Panc1 (cell line): ENCODE measurements at regions not wholly inside any gene's neighbourhood (a gene's known extent, or its start where the extent isn't known, plus 50 kb on each side); places are given as distances from the start of the nearest gene placed in this dataset.
"Not testable (repeated sequence)": the region's sequence is repeated elsewhere in the genome, so short reads cannot be mapped to it uniquely, and the experiment has no call there.

Experiments used
- ATAC-seq: fragments of 200-7000 bp; cut with Tn5 transposase; 2 replicates; pipeline ENCODE4 v1.9.1; 2020; ENCODE audit warnings: mild to moderate bottlenecking, moderate library complexity
- BruUV-seq: library from RNA; stranded (reverse); fragments of 400-500 nt; replicated peaks from 2 replicates; lab custom pipeline; 2021; lab: Mats Ljungman, UMichigan
- CTCF ChIA-PET: fragments of 300-600 bp; sonication (Branson Sonifier 250); formaldehyde crosslinking; loops from one replicate; lab custom pipeline; 2022; ENCODE audit warnings: antibody characterized with exemption; lab: Charles Lee
- POLR2A ChIA-PET: fragments of 300-600 bp; sonication (Branson Sonifier 250); formaldehyde crosslinking; loops from one replicate; lab custom pipeline; 2022; ENCODE audit warnings: antibody characterized with exemption; lab: Charles Lee
- DNase-seq: peaks from one replicate; pipeline ENCODE4 v3.0.0-alpha.2; 2010; ENCODE audit warnings: low read depth, low spot score
- H3K27ac ChIP-seq: 2 replicates; pipeline ENCODE4 v1.5.1; 2011; ENCODE audit warnings: mild to moderate bottlenecking, low read length, inconsistent platforms
- H3K27me3 ChIP-seq: fragments of 200-500 bp; sonication (Bioruptor generic); 2 replicates; pipeline ENCODE4 v1.6.0; 2014; ENCODE audit warnings: low read length, inconsistent platforms; ENCODE audit not compliant: control insufficient read depth, insufficient read depth
- H3K36me3 ChIP-seq: fragments of 200-500 bp; sonication (Bioruptor generic); 2 replicates; pipeline ENCODE4 v1.5.1; 2014; ENCODE audit warnings: inconsistent platforms, mild to moderate bottlenecking, low read length, moderate library complexity; ENCODE audit not compliant: control insufficient read depth, insufficient read depth
- H3K4me1 ChIP-seq: 2 replicates; pipeline ENCODE4 v1.5.1; 2011; ENCODE audit warnings: inconsistent platforms, mild to moderate bottlenecking, low read length, moderate library complexity; ENCODE audit not compliant: control insufficient read depth, insufficient read depth
- H3K4me3 ChIP-seq, 2 experiments: 2 replicates each; pipeline ENCODE4 v1.5.1; 2011 to 2012; ENCODE audit warnings: low read depth in 2 of 2, low read length in 2 of 2, mild to moderate bottlenecking in 2 of 2, inconsistent platforms in 1 of 2, moderate library complexity in 1 of 2
- H3K9me3 ChIP-seq: fragments of 200-500 bp; sonication (Bioruptor generic); 2 replicates; pipeline ENCODE4 v1.5.1; 2014; ENCODE audit warnings: low read depth, mild to moderate bottlenecking, inconsistent platforms, low read length, moderate library complexity; ENCODE audit not compliant: control insufficient read depth, insufficient read depth
- in situ Hi-C: cut with HindIII; loops from 2 replicates; pipeline ENCODE4 v1.10.0; 2016; ENCODE audit warnings: low sequenced_read_pairs, low pct_unique_long_range_greater_than_20kb
- intact Hi-C: fragments of 100-400 bp; cut with micrococcal nuclease; formaldehyde crosslinking; loops from one replicate; pipeline ENCODE4 v1.10.0; 2022; ENCODE audit not compliant: unreplicated experiment

DNA sequence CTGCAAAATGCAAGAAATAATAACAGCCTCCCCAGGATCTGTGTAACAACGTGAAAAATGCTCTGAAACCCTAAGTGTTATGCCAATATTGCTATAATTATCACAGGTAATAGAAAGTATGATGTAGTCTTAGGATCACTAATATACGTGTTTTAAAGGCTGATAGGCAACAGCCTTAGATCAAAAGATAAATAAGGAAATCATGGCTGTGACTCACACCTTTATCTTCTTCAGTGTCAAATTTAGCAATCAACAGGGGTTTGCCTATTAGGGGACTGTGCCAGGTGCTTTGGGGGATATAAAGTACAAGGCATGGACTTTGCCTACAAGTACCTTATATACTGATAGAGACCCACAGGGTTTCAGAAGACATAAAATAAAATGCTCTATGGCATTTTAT lies 142.1 kb upstream of the VOPP1 start:
- H3K36me3 ChIP-seq, H3K27ac ChIP-seq, in situ Hi-C loops, H3K4me1 ChIP-seq, BruUV-seq, DNase-seq, intact Hi-C loops, CTCF ChIA-PET, H3K9me3 ChIP-seq, POLR2A ChIA-PET, H3K4me3 ChIP-seq, ATAC-seq, H3K27me3 ChIP-seq: not testable (repeated sequence)

DNA sequence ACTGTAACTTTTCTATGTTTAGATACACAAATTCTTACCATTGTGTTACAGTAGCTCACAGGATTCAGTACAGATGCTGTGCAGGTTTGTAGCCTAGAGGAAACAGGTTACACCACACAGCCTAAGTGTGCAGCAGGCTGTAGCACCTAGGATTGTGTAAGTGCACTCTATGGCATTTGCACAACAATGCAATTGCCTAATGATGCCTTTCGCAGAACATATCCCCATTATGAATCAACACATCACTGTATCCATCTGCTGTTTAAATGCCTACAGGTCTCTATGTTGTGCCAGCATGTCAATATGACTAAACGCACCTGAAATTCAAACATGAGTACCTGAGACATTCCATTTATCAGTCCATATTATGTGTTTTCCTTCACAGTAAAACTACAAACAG lies 138.0 kb upstream of the VOPP1 start:
- not testable (repeated sequence) for ATAC-seq

DNA sequence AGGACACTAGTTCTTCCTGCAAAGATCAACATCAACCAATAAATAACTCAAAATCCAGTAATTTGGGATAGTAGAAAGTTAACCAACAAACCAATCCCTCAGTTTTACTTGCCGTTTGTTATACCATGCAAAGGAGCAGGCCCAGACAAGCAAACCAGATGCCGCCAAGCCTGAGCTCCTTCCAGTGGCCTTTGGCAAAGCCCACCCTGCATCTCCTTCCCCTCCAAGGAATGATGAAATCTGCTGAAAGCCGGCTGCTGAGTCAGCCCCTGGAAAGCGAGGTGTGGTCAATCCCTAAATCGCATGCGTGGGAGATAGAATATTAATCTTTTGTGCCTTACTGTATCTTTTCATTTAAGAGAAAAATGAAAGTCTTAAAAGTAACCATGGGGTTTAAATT lies 135.7 kb upstream of the VOPP1 start:
- DNase-seq, POLR2A ChIA-PET, in situ Hi-C loops, intact Hi-C loops, BruUV-seq, H3K27ac ChIP-seq, ATAC-seq, H3K9me3 ChIP-seq, H3K4me3 ChIP-seq, CTCF ChIA-PET, H3K4me1 ChIP-seq, H3K36me3 ChIP-seq, H3K27me3 ChIP-seq: not testable (repeated sequence)

More for the DNA sequence above, 138.0 kb upstream of the VOPP1 start:
- H3K9me3 ChIP-seq, BruUV-seq, H3K4me1 ChIP-seq, H3K27ac ChIP-seq, H3K27me3 ChIP-seq, H3K36me3 ChIP-seq, in situ Hi-C loops, H3K4me3 ChIP-seq, POLR2A ChIA-PET, intact Hi-C loops, CTCF ChIA-PET, DNase-seq: not testable (repeated sequence)

DNA sequence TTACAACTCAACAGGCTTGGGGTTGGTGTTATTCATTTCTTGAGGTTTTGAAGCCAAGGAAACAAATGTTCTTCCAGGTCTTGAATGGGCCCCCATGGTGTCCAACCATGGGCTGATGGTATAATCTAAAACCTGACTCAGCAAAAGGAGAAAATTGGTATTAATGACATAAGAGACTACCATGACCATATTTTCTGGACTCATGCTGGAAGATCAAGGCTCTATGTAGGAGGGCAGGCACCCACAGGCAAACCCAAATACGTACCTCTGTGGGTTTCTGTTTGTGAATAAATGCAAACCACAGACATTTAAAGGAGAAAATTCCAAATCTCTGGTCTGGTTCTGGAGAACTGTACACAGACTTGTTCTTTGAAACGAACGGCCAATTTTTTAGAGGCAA lies 135.1 kb upstream of the VOPP1 start:
- BruUV-seq, H3K4me3 ChIP-seq, H3K27ac ChIP-seq, H3K27me3 ChIP-seq, CTCF ChIA-PET, ATAC-seq, H3K4me1 ChIP-seq, in situ Hi-C loops, intact Hi-C loops, DNase-seq, H3K9me3 ChIP-seq, POLR2A ChIA-PET, H3K36me3 ChIP-seq: not testable (repeated sequence)

DNA sequence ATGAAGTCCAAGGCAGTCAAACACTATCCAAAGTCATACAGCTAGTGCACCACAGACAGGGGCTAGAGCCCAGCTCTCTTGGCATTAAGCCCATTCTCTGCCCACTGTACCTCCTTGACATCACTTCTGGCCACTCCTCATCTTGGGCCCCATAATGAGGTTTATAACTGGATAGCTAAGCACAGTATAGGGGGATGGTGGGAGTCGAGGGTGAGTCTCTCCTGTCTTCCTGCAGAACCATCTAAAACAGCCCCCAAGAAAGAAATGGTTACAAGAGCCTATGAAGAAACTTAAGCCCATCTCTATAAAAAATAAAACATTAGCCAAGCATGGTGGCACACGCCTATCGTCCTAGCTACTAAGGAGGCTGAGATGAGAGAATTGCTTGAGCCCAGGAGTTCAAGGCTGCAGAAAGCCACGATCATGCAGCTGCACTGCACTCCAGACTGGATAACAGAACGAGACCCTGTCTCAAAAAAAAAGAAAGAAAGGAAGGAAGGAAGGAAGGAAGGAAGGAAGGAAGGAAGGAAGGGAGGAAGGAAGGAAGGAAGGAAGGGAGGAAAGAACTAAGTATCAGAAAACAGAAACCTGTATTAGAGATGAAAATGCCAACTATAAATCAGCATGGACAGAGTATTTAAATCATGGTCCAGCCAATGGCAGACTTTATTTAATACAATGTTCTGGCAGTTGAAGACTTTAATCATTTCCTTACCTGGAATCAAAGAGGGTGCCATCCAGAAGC lies 134.3 kb upstream of the VOPP1 start:
- BruUV-seq, H3K36me3 ChIP-seq, H3K27ac ChIP-seq, H3K4me3 ChIP-seq, POLR2A ChIA-PET, H3K4me1 ChIP-seq, ATAC-seq, intact Hi-C loops, in situ Hi-C loops, H3K27me3 ChIP-seq, H3K9me3 ChIP-seq, DNase-seq: not testable (repeated sequence)
- CTCF ChIA-PET, result interaction anchor here (0.7 kb wide), 1 partner anchor 379 kb away, joined by 16 read pairs; no protein-coding TSS in a partner anchor

DNA sequence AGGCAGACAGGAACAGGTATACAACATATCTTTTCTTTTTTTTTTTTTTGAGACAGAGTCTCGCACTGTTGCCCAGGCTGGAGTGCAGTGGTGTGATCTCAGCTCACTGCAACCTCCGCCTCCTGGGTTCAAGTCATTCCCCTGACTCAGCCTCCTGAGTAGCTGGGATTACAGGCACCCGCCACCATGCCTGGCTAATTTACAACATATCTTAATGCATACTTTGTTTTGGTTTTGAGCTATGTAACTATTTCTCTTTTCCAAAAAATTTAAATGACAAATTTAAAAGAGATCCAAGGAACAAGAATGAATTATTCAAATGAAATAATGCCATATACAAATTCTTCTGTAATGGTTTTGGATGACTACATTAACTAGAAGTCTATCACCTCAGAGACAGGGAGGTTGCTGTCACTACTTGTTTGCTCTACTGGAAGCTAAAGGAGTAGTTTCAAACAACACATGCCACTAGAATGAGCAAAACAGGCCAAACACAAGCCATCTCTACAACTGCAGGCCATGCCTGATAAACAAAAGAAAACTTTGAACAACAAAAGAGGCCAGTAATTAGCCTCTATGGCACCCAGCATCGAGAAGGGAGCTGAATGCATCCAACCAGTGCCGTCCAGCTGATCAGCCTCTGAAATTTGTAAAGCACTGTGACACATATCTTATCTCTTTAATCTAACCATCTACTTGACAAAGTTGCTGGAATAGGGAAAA lies 133.6 kb upstream of the VOPP1 start:
- intact Hi-C loops, H3K9me3 ChIP-seq, POLR2A ChIA-PET, BruUV-seq, DNase-seq, H3K4me1 ChIP-seq, ATAC-seq, H3K36me3 ChIP-seq, H3K27ac ChIP-seq, H3K27me3 ChIP-seq, H3K4me3 ChIP-seq, in situ Hi-C loops: not testable (repeated sequence)
- CTCF ChIA-PET, result interaction anchor here (0.7 kb wide), 1 partner anchor 379 kb away, joined by 16 read pairs; no protein-coding TSS in a partner anchor

DNA sequence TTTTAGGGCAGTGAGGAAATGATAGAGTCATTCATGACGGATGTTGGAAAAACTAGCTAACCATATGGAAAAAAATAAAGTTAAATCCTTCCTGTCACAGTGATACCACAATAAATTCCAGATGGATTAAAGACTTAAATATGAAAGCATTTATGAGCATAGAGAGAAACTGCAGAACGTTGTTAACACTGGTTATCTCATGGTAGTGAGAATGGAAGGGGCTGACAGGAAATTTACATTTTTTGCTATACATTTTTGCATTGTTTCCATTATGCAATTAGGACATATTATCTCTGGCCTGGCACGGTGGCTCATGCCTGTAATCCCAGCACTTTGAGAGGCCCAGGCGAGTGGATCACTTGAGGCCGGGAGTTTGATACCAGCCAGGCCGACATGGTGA lies 130.5 kb upstream of the VOPP1 start:
- H3K27ac ChIP-seq, in situ Hi-C loops, H3K27me3 ChIP-seq, intact Hi-C loops, H3K9me3 ChIP-seq, BruUV-seq, DNase-seq, POLR2A ChIA-PET, H3K4me1 ChIP-seq, CTCF ChIA-PET, H3K36me3 ChIP-seq, ATAC-seq, H3K4me3 ChIP-seq: not testable (repeated sequence)
